H1 (cell line): ENCODE measurements at regions not wholly inside any gene's neighbourhood (a gene's known extent, or its start where the extent isn't known, plus 50 kb on each side); places are given as distances from the start of the nearest gene placed in this dataset.

Experiments used
- CTCF ChIA-PET: fragments of 300-600 bp; sonication (Branson Sonifier 250); formaldehyde crosslinking; loops from one replicate; lab custom pipeline; 2021; ENCODE audit not compliant: partially characterized antibody; lab: Charles Lee
- POLR2A ChIA-PET: fragments of 300-600 bp; sonication (Branson Sonifier 250); formaldehyde crosslinking; loops from one replicate; lab custom pipeline; 2021; ENCODE audit warnings: inconsistent platforms; ENCODE audit not compliant: partially characterized antibody; lab: Charles Lee
- DNase-seq, 2 experiments: peaks; one replicate each; pipeline versions ENCODE4 v3.0.0 to v3.0.0-alpha.2; 2010 to 2022; ENCODE audit warnings: low spot score in 2 of 2, low read depth in 1 of 2, mixed read lengths in 1 of 2
- FAIRE-seq: peaks from 2 replicates; lab custom pipeline; 2011; peaks lifted over from hg19 to GRCh38; lab: Jason Lieb, UNC
- H2AFZ ChIP-seq: 2 replicates; pipeline ENCODE4 v1.8.1; 2012; ENCODE audit warnings: low read length, inconsistent platforms
- H2AK5ac ChIP-seq: 2 replicates; pipeline ENCODE4 v1.6.1; 2013; ENCODE audit warnings: low read depth, low read length
- H2BK120ac ChIP-seq: replicated peaks from 2 replicates; pipeline ENCODE3; 2013; ENCODE audit warnings: low read depth, low read length, inconsistent platforms
- H2BK12ac ChIP-seq: 2 replicates; pipeline ENCODE4 v1.6.1; 2013; ENCODE audit warnings: low read depth, low read length
- H2BK15ac ChIP-seq: 2 replicates; pipeline ENCODE4 v1.6.1; 2013; ENCODE audit warnings: low read length
- H2BK20ac ChIP-seq: 2 replicates; pipeline ENCODE4 v1.6.1; 2013; ENCODE audit warnings: low read length
- H2BK5ac ChIP-seq: 2 replicates; pipeline ENCODE4 v1.6.1; 2013; ENCODE audit warnings: low read depth, low read length
- H3K14ac ChIP-seq: 2 replicates; pipeline ENCODE4 v1.6.1; 2013; ENCODE audit warnings: inconsistent platforms; ENCODE audit not compliant: insufficient read length
- H3K18ac ChIP-seq: 2 replicates; pipeline ENCODE4 v1.6.1; 2013; ENCODE audit warnings: low read length; ENCODE audit errors: extremely low read depth
- H3K23ac ChIP-seq: 2 replicates; pipeline ENCODE4 v1.6.1; 2013; ENCODE audit warnings: inconsistent platforms; ENCODE audit not compliant: insufficient read length
- H3K23me2 ChIP-seq: 2 replicates; pipeline ENCODE4 v1.6.1; 2013; ENCODE audit warnings: low read depth, low read length
- H3K27ac ChIP-seq: 2 replicates; pipeline ENCODE4 v1.6.1; 2011; ENCODE audit warnings: low read depth, low read length, inconsistent platforms
- H3K27me3 ChIP-seq, 4 experiments: replicated peaks in 1 of 4; 1 replicate in 1 of 4; 2 replicates in 3 of 4; pipeline versions ENCODE4 v1.6.1 to v1.8.1; 2011 to 2013; ENCODE audit warnings: low read length in 3 of 4, mild to moderate bottlenecking in 3 of 4, inconsistent platforms in 2 of 4, mixed read lengths in 2 of 4, moderate library complexity in 1 of 4; ENCODE audit not compliant: control insufficient read depth in 3 of 4, insufficient read depth in 3 of 4; ENCODE audit errors: extremely low read depth in 1 of 4
- H3K36me3 ChIP-seq, 4 experiments: 2 replicates each; pipeline versions ENCODE4 v1.6.1 to v1.8.1; 2011 to 2013; ENCODE audit warnings: mild to moderate bottlenecking in 4 of 4, low read length in 3 of 4, moderate library complexity in 2 of 4, control low read depth in 1 of 4, inconsistent platforms in 1 of 4; ENCODE audit not compliant: insufficient read depth in 4 of 4, control insufficient read depth in 2 of 4
- H3K4ac ChIP-seq: replicated peaks from 2 replicates; pipeline ENCODE3; 2013; ENCODE audit warnings: low read length, low read depth, mixed read lengths, inconsistent platforms; ENCODE audit not compliant: insufficient read length
- H3K4me1 ChIP-seq, 4 experiments: replicated peaks in 1 of 4; 1 replicate in 1 of 4; 2 replicates in 3 of 4; pipeline versions ENCODE4 v1.6.1 to v1.8.1; 2011 to 2013; ENCODE audit warnings: low read length in 3 of 4, inconsistent platforms in 2 of 4, mixed read lengths in 1 of 4; ENCODE audit not compliant: insufficient read depth in 4 of 4, control insufficient read depth in 3 of 4
- H3K4me2 ChIP-seq, 2 experiments: 2 replicates each; pipeline versions ENCODE4 v1.6.1 to v1.8.1; 2011 to 2013; ENCODE audit warnings: low read depth in 2 of 2, low read length in 2 of 2, control low read depth in 1 of 2, inconsistent platforms in 1 of 2, mild to moderate bottlenecking in 1 of 2; ENCODE audit not compliant: insufficient read depth in 1 of 2
- H3K4me3 ChIP-seq, 4 experiments: fragments of 200-600, 300-600 bp in 1 of 4; sonication (generic), shearing (Covaris generic), sonication (Bioruptor Twin) in 1 of 4; 2 replicates each; pipeline versions ENCODE4 v1.5.1 to v1.8.1; 2011 to 2016; ENCODE audit warnings: low read length in 4 of 4, low read depth in 3 of 4, control low read depth in 2 of 4, inconsistent platforms in 2 of 4, mild to moderate bottlenecking in 2 of 4, mixed read lengths in 1 of 4, moderate library complexity in 1 of 4; ENCODE audit not compliant: insufficient read depth in 2 of 4; ENCODE audit errors: extremely low read depth in 1 of 4
- H3K56ac ChIP-seq: replicated peaks from 2 replicates; pipeline ENCODE3; 2013; ENCODE audit warnings: low read depth, mild to moderate bottlenecking, mixed read lengths, low read length, inconsistent platforms; ENCODE audit not compliant: insufficient read length
- H3K79me1 ChIP-seq: 2 replicates; pipeline ENCODE4 v1.6.1; 2013; ENCODE audit warnings: low read depth, low read length, control low read depth
- H3K79me2 ChIP-seq, 2 experiments: 2 replicates each; pipeline versions ENCODE4 v1.6.1 to v1.8.1; 2012 to 2013; ENCODE audit warnings: low read length in 2 of 2, mild to moderate bottlenecking in 2 of 2, inconsistent platforms in 1 of 2; ENCODE audit not compliant: insufficient read depth in 2 of 2, control insufficient read depth in 1 of 2
- H3K9ac ChIP-seq, 4 experiments: replicated peaks in 1 of 4; 1 replicate in 1 of 4; 2 replicates in 3 of 4; pipeline versions ENCODE4 v1.6.1 to v1.8.1; 2011 to 2013; ENCODE audit warnings: low read depth in 3 of 4, low read length in 3 of 4, control low read depth in 2 of 4, mild to moderate bottlenecking in 2 of 4, moderate library complexity in 2 of 4, inconsistent platforms in 1 of 4; ENCODE audit errors: extremely low read depth in 1 of 4
- H3K9me3 ChIP-seq, 2 experiments: 2 replicates each; pipeline versions ENCODE4 v1.6.1 to v1.8.1; 2012 to 2013; ENCODE audit warnings: mild to moderate bottlenecking in 2 of 2, moderate library complexity in 2 of 2, control low read depth in 1 of 2, inconsistent platforms in 1 of 2, low read depth in 1 of 2, low read length in 1 of 2, mixed read lengths in 1 of 2; ENCODE audit not compliant: insufficient read depth in 2 of 2
- H4K20me1 ChIP-seq, 2 experiments: replicated peaks in 1 of 2; 2 replicates each; pipeline versions ENCODE3 to v1.8.1; 2011 to 2013; ENCODE audit warnings: inconsistent platforms in 2 of 2, low read length in 2 of 2, mild to moderate bottlenecking in 1 of 2; ENCODE audit not compliant: insufficient read depth in 2 of 2, control insufficient read depth in 1 of 2
- H4K5ac ChIP-seq: 2 replicates; pipeline ENCODE4 v1.6.1; 2013; ENCODE audit warnings: low read length, low read depth, mixed read lengths, inconsistent platforms; ENCODE audit not compliant: insufficient read length
- H4K8ac ChIP-seq: 2 replicates; pipeline ENCODE4 v1.8.0; 2013; ENCODE audit warnings: mild to moderate bottlenecking, moderate library complexity, low read length, inconsistent platforms; ENCODE audit not compliant: insufficient read depth; ENCODE audit errors: extremely low read depth
- H4K91ac ChIP-seq: replicated peaks from 2 replicates; pipeline ENCODE3; 2013; ENCODE audit warnings: low read length, mixed read lengths, inconsistent platforms; ENCODE audit not compliant: insufficient read length
- CTCF ChIP-seq, 3 experiments: IDR thresholded peaks; 1 replicate in 2 of 3; 2 replicates in 1 of 3; pipeline versions ENCODE4 v1.5.1 to v1.6.1; 2011; ENCODE audit warnings: low read length in 3 of 3, mild to moderate bottlenecking in 3 of 3, inconsistent platforms in 2 of 3, low read depth in 1 of 3, moderate library complexity in 1 of 3; ENCODE audit not compliant: insufficient read depth in 1 of 3; ENCODE audit errors: control extremely low read depth in 1 of 3
- GTF2F1 ChIP-seq: IDR thresholded peaks from 2 replicates; pipeline ENCODE4 v1.6.1; 2012; ENCODE audit warnings: low read depth, low read length, improper control_type of control experiment, borderline replicate concordance
- HDAC6 ChIP-seq: IDR thresholded peaks from one replicate; pipeline ENCODE4 v1.7.1; 2012; ENCODE audit warnings: low read depth, mild to moderate bottlenecking, inconsistent platforms, low read length, moderate library complexity
- JUND ChIP-seq: IDR thresholded peaks from 2 replicates; pipeline ENCODE4 v1.6.1; 2011; ENCODE audit warnings: mild to moderate bottlenecking, improper control_type of control experiment, low read length
- KDM1A ChIP-seq: fragments of 200-600, 300-600 bp; sonication (generic); IDR thresholded peaks from 2 replicates; pipeline ENCODE4 v1.7.1; 2016; ENCODE audit warnings: mild to moderate bottlenecking, low read length, borderline replicate concordance
- POLR2A ChIP-seq, 2 experiments: IDR thresholded peaks; 1 replicate in 1 of 2; 2 replicates in 1 of 2; pipeline ENCODE4 v1.6.1; 2011; ENCODE audit warnings: low read depth in 2 of 2, low read length in 2 of 2, mild to moderate bottlenecking in 2 of 2; ENCODE audit errors: control extremely low read depth in 1 of 2
- RFX5 ChIP-seq: IDR thresholded peaks from 2 replicates; pipeline ENCODE4 v1.6.1; 2011; ENCODE audit warnings: low read depth, low read length, improper control_type of control experiment, borderline replicate concordance
- TAF7 ChIP-seq: optimal IDR thresholded peaks from 2 replicates; pipeline ENCODE3; 2011; ENCODE audit warnings: low read depth, mild to moderate bottlenecking, inconsistent platforms, low read length, moderate library complexity, borderline replicate concordance
- TBP ChIP-seq: IDR thresholded peaks from 2 replicates; pipeline ENCODE4 v1.6.1; 2011; ENCODE audit warnings: low read depth, low read length, improper control_type of control experiment
- TCF12 ChIP-seq: IDR thresholded peaks from 2 replicates; pipeline ENCODE4 v1.6.1; 2011; ENCODE audit warnings: low read depth, mild to moderate bottlenecking, low read length
- TEAD4 ChIP-seq: IDR thresholded peaks from 2 replicates; pipeline ENCODE4 v1.6.1; 2012; ENCODE audit warnings: low read depth, low read length, inconsistent platforms, mixed read lengths
- ZNF274 ChIP-seq: IDR thresholded peaks from 2 replicates; pipeline ENCODE4 v1.7.0; 2012; ENCODE audit warnings: low read length, borderline replicate concordance; ENCODE audit errors: extremely low read depth
- WGBS, 2 experiments: shearing (Covaris generic) in 1 of 2; methylation state at CpG; one replicate each; pipeline versions ENCODE4 v1.1.6 to v1.1.7; 2013 to 2015; ENCODE audit warnings: low lambda C conversion rate in 2 of 2, mixed read lengths in 2 of 2, inconsistent platforms in 1 of 2, low coverage in 1 of 2, missing lambda C conversion rate in 1 of 2; ENCODE audit not compliant: insufficient replicate concordance in 2 of 2, insufficient coverage in 1 of 2, insufficient read length in 1 of 2; ENCODE audit errors: extremely low coverage in 1 of 2, missing lambda C conversion rate in 1 of 2; 5-methylcytosine and 5-hydroxymethylcytosine counted together
- TF ChIP-seq, protein P1 (sequence below): IDR thresholded peaks from 2 replicates; pipeline ENCODE4 v1.6.1; 2012; ENCODE audit warnings: inconsistent platforms

GRCh38 chr2:225739328-225739727 lies 339.8 kb downstream of the NYAP2 start:
- H2BK120ac ChIP-seq = no peak overlapping the region
- no peak for DNase-seq
- H3K36me3 ChIP-seq = no peaks in the 10 kb centered on the region
- H3K79me2 ChIP-seq = no peaks in the 10 kb centered on the region
- no peak for FAIRE-seq
- peaks cover 0 to 1% (median 0%) of the 10 kb centered on the region in 4 experiments; a peak in 1 of 7 replicates for H3K27me3 ChIP-seq
- no peak overlapping the region for H3K4ac ChIP-seq
- no peak overlapping the region for H2BK15ac ChIP-seq
- TF ChIP-seq TCF12 (no peak), JUND (no peak), HDAC6 (no peak), RFX5 (no peak), GTF2F1 (no peak), TBP (no peak), POLR2A (IDR thresholded peaks at IDR 0.05; ENCODE audit: control extremely low read depth in 1 of 2, low read depth in 2 of 2, low read length in 2 of 2) (no peak), KDM1A (no peak), CTCF (IDR thresholded peaks at IDR 0.05; ENCODE audit: control extremely low read depth in 1 of 3, insufficient read depth in 1 of 3, low read depth in 1 of 3, low read length in 3 of 3) (no peak), TAF7 (no peak), TEAD4 (no peak), ZNF274 (no peak)
- TF ChIP-seq, protein P1, sequence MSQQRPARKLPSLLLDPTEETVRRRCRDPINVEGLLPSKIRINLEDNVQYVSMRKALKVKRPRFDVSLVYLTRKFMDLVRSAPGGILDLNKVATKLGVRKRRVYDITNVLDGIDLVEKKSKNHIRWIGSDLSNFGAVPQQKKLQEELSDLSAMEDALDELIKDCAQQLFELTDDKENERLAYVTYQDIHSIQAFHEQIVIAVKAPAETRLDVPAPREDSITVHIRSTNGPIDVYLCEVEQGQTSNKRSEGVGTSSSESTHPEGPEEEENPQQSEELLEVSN = no peak
- H3K23ac ChIP-seq = no peak overlapping the region
- H2AFZ ChIP-seq = no peak overlapping the region
- 100% methylated on average over 2 of the region's 2 CpGs; no CpG with 5 or more reads in 1 of the 2 experiments for WGBS, 2 experiments
- no peak overlapping the region for H2BK20ac ChIP-seq
- H2BK12ac ChIP-seq = no peak overlapping the region
- H4K8ac ChIP-seq = no peak overlapping the region
- no peak overlapping the region for H4K91ac ChIP-seq
- peaks cover 0 to 4% of the 10 kb centered on the region in 2 experiments; a peak in 1 of 4 replicates for H3K9me3 ChIP-seq
- H3K79me1 ChIP-seq = no peaks in the 10 kb centered on the region
- no peak overlapping the region for H3K56ac ChIP-seq
- H3K27ac ChIP-seq = no peak overlapping the region
- no peak overlapping the region for H2AK5ac ChIP-seq
- H3K4me1 ChIP-seq = no peaks in the 10 kb centered on the region
- no peak overlapping the region for H3K14ac ChIP-seq
- no peak overlapping the region for H2BK5ac ChIP-seq
- H3K18ac ChIP-seq = no peak overlapping the region
- no peaks in the 10 kb centered on the region for H4K20me1 ChIP-seq
- POLR2A ChIA-PET = no interaction called here
- H3K4me3 ChIP-seq = no peak overlapping the region
- H4K5ac ChIP-seq = no peak overlapping the region
- no peaks in the 10 kb centered on the region for H3K23me2 ChIP-seq
- H3K9ac ChIP-seq = no peak overlapping the region
- CTCF ChIA-PET = no interaction called here
- no peak overlapping the region for H3K4me2 ChIP-seq
